OCI-LY3 (cell line): ENCODE measurements at regions not wholly inside any gene's neighbourhood (a gene's known extent, or its start where the extent isn't known, plus 50 kb on each side); places are given as distances from the start of the nearest gene placed in this dataset.

Experiments
- EZH2phosphoT487 ChIP-seq: fragments of 200-600 bp; shearing (Covaris generic); IDR thresholded peaks from 2 replicates; pipeline ENCODE4 v1.6.1; 2018; ENCODE audit warnings: antibody characterized with exemption, mixed run types, low read depth
- TF ChIP-seq, protein P1 (sequence below): fragments of 200-600, 300-600 bp; sonication (generic); IDR thresholded peaks from 2 replicates; pipeline ENCODE4 v1.5.1; 2014; ENCODE audit warnings: antibody characterized with exemption, low read length, low read depth

DNA sequence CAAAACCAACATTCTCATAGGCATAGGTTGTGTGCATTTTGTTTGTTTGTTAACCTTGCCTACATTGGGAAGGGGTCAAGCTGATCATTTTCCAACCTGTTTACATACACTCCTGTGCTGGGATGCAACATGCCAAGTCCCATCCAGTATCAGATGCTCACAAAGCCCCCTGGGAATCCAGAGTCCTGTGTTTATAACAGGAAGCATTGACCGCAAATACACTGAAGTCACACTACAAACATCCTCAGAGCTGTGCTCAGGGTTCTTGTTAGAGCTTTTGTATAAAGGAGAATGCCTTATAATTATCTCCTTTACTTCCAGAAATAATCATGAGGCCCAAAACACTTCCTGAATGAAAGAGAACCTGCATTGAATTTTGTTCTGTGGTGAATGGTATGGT is 488.7 kb upstream of the TCF4 start:
- TF ChIP-seq, protein P1, sequence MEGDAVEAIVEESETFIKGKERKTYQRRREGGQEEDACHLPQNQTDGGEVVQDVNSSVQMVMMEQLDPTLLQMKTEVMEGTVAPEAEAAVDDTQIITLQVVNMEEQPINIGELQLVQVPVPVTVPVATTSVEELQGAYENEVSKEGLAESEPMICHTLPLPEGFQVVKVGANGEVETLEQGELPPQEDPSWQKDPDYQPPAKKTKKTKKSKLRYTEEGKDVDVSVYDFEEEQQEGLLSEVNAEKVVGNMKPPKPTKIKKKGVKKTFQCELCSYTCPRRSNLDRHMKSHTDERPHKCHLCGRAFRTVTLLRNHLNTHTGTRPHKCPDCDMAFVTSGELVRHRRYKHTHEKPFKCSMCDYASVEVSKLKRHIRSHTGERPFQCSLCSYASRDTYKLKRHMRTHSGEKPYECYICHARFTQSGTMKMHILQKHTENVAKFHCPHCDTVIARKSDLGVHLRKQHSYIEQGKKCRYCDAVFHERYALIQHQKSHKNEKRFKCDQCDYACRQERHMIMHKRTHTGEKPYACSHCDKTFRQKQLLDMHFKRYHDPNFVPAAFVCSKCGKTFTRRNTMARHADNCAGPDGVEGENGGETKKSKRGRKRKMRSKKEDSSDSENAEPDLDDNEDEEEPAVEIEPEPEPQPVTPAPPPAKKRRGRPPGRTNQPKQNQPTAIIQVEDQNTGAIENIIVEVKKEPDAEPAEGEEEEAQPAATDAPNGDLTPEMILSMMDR: no peak
- no peak for TF ChIP-seq EZH2phosphoT487
